Progenitor cell of endocrine pancreas (in vitro differentiated cells): ENCODE measurements at regions not wholly inside any gene's neighbourhood (a gene's known extent, or its start where the extent isn't known, plus 50 kb on each side); places are given as distances from the start of the nearest gene placed in this dataset.

Source experiments
- DNase-seq: peaks from one replicate; pipeline ENCODE4 v3.0.0; 2021; ENCODE audit warnings: low spot score; ENCODE audit not compliant: unreplicated experiment
- H3K27ac Mint-ChIP-seq: 2 replicates; pipeline ENCODE4 v1.8.0; 2021; ENCODE audit warnings: mild to moderate bottlenecking, moderate library complexity, mixed read lengths
- H3K27me3 Mint-ChIP-seq: 2 replicates; pipeline ENCODE4 v1.8.0; 2021; ENCODE audit warnings: mixed read lengths
- H3K36me3 Mint-ChIP-seq: 2 replicates; pipeline ENCODE4 v1.8.0; 2022; ENCODE audit warnings: mixed read lengths; ENCODE audit not compliant: insufficient read depth
- H3K4me1 Mint-ChIP-seq: 2 replicates; pipeline ENCODE4 v1.8.0; 2021; ENCODE audit warnings: low read depth, mixed read lengths
- H3K4me3 Mint-ChIP-seq: 2 replicates; pipeline ENCODE4 v1.8.0; 2021; ENCODE audit warnings: low read depth, mild to moderate bottlenecking, moderate library complexity, mixed read lengths
- H3K9me3 Mint-ChIP-seq: 2 replicates; pipeline ENCODE4 v1.8.0; 2021; ENCODE audit warnings: low read depth, mixed read lengths
- CTCF ChIP-seq: fragments of 200-600 bp; sonication (generic); IDR thresholded peaks from one replicate; pipeline ENCODE4 v1.5.0; 2021; ENCODE audit warnings: antibody characterized with exemption, mild to moderate bottlenecking; ENCODE audit not compliant: unreplicated experiment

GRCh38 chr3:104819333-104819732 is 547.4 kb upstream of the ALCAM start:
- Mint-ChIP-seq H3K4me1 (peaks cover 2% of the 10 kb centered on the region), H3K9me3 (peaks cover 17% of the 10 kb centered on the region), H3K27ac (no peak overlapping the region), H3K36me3 (peaks cover 1% of the 10 kb centered on the region), H3K4me3 (no peak overlapping the region), H3K27me3 (no peaks in the 10 kb centered on the region)
- DNase-seq, result no peak
- no peak for TF ChIP-seq CTCF

GRCh38 chr3:104820959-104821358 is 545.8 kb upstream of the ALCAM start:
- Mint-ChIP-seq H3K27ac (no peak overlapping the region), H3K4me3 (no peak overlapping the region), H3K27me3 (no peaks in the 10 kb centered on the region), H3K36me3 (peaks cover 1% of the 10 kb centered on the region), H3K9me3 (peaks cover 17% of the 10 kb centered on the region), H3K4me1 (peaks cover 2% of the 10 kb centered on the region)
- DNase-seq, result no peak
- TF ChIP-seq CTCF, result no peak

- H3K4me1 Mint-ChIP-seq, result no peaks in the 10 kb centered on the region
- no peak overlapping the region for H3K4me3 Mint-ChIP-seq
- no peak for TF ChIP-seq CTCF
- no peaks in the 10 kb centered on the region for H3K27me3 Mint-ChIP-seq
- H3K27ac Mint-ChIP-seq, result no peak overlapping the region
- no peak for DNase-seq
- peaks cover 17% of the 10 kb centered on the region for H3K9me3 Mint-ChIP-seq
- peaks cover 1% of the 10 kb centered on the region for H3K36me3 Mint-ChIP-seq
These were observed 541.6 kb upstream of the ALCAM start for GRCh38 chr3:104825116-104825515.

- no peak for DNase-seq
- Mint-ChIP-seq H3K4me3 (no peak overlapping the region), H3K36me3 (no peaks in the 10 kb centered on the region), H3K4me1 (no peaks in the 10 kb centered on the region), H3K9me3 (no peaks in the 10 kb centered on the region), H3K27me3 (no peaks in the 10 kb centered on the region), H3K27ac (no peak overlapping the region)
- no peak for TF ChIP-seq CTCF
These were observed 535.6 kb upstream of the ALCAM start for GRCh38 chr3:104831071-104831470.

GRCh38 chr3:104832530-104832929 is 534.2 kb upstream of the ALCAM start:
- DNase-seq, result no peak
- Mint-ChIP-seq H3K27me3 (no peaks in the 10 kb centered on the region), H3K36me3 (no peaks in the 10 kb centered on the region), H3K27ac (no peak overlapping the region), H3K4me3 (no peak overlapping the region), H3K9me3 (no peaks in the 10 kb centered on the region), H3K4me1 (no peaks in the 10 kb centered on the region)
- no peak for TF ChIP-seq CTCF

GRCh38 chr3:104835376-104835775 is 531.3 kb upstream of the ALCAM start:
- Mint-ChIP-seq H3K36me3 (no peaks in the 10 kb centered on the region), H3K27me3 (no peaks in the 10 kb centered on the region), H3K4me3 (no peak overlapping the region), H3K9me3 (no peaks in the 10 kb centered on the region), H3K27ac (no peak overlapping the region), H3K4me1 (no peaks in the 10 kb centered on the region)
- DNase-seq, result no peak
- no peak for TF ChIP-seq CTCF
